Right lobe of liver (tissue), 6 donors: ENCODE measurements at regions not wholly inside any gene's neighbourhood (a gene's known extent, or its start where the extent isn't known, plus 50 kb on each side); places are given as distances from the start of the nearest gene placed in this dataset.

Experiments
- ATAC-seq, 4 donors: fragments of 200-7000 bp; cut with Tn5 transposase; one replicate each; pipeline ENCODE4 v1.9.1; 2020; ENCODE audit warnings: mild to moderate bottlenecking in 4 of 4, moderate library complexity in 4 of 4
- DNase-seq, 3 donors: peaks; one replicate each; pipeline ENCODE4 v3.0.0-alpha.2; 2020
- H3K27ac ChIP-seq, 3 donors: fragments of 200-600 bp; one replicate each; pipeline ENCODE4 v1.8.0; 2022
- H3K27me3 ChIP-seq, 2 donors: fragments of 200-600 bp; one replicate each; pipeline ENCODE4 v1.8.0; 2022
- H3K36me3 ChIP-seq, 4 donors: fragments of 200-600 bp; sonication (generic) in 1 of 4; one replicate each; pipeline versions ENCODE4 v1.5.1 to v1.8.0; 2017 to 2022; ENCODE audit warnings: control low read depth in 1 of 4
- H3K4me1 ChIP-seq, 4 donors: fragments of 200-600 bp; sonication (generic) in 1 of 4; one replicate each; pipeline versions ENCODE4 v1.5.1 to v1.8.0; 2017 to 2022; ENCODE audit warnings: control low read depth in 1 of 4
- H3K4me3 ChIP-seq, 3 donors: fragments of 200-600 bp; one replicate each; pipeline ENCODE4 v1.8.0; 2022
- H3K9me3 ChIP-seq, 4 donors: fragments of 200-600 bp; sonication (generic) in 1 of 4; one replicate each; pipeline versions ENCODE4 v1.5.1 to v1.8.0; 2017 to 2022; ENCODE audit warnings: control low read depth in 1 of 4
- POLR2A ChIP-seq: fragments of 450-650 bp; IDR thresholded peaks from one replicate; pipeline ENCODE4 v1.6.1; 2017; ENCODE audit warnings: antibody characterized with exemption, mild to moderate bottlenecking
- WGBS: methylation state at CpG from one replicate; pipeline ENCODE4 v1.1.6; 2018; ENCODE audit warnings: low coverage, low lambda C conversion rate; ENCODE audit not compliant: insufficient coverage; ENCODE audit errors: missing lambda C conversion rate; 5-methylcytosine and 5-hydroxymethylcytosine counted together
- intact Hi-C, 2 donors: fragments of 100-400 bp; cut with DNase I; formaldehyde crosslinking; loops; one replicate each; pipeline versions ENCODE4 v1.11.2 to v1.14.1; 2022
- TF ChIP-seq, protein P1 (sequence below), 4 donors: fragments of 200-600 bp in 3 of 4; fragments of 450-650 bp in 1 of 4; IDR thresholded peaks; one replicate each; pipeline versions ENCODE4 v1.5.1 to v1.8.0; 2016 to 2022; ENCODE audit warnings: antibody characterized with exemption in 4 of 4, mild to moderate bottlenecking in 2 of 4
- donor health status: DM: no; HTN: yes; CAD: no.
- donor health status: DM: no; HTN: no; CAD: no.
- donor health status: DM: no; HTN: no; CAD: no.
- donor health status: DM: no; HTN: yes; CAD: no.
- donor health status: DM: no; HTN: yes; CAD: no.

DNA sequence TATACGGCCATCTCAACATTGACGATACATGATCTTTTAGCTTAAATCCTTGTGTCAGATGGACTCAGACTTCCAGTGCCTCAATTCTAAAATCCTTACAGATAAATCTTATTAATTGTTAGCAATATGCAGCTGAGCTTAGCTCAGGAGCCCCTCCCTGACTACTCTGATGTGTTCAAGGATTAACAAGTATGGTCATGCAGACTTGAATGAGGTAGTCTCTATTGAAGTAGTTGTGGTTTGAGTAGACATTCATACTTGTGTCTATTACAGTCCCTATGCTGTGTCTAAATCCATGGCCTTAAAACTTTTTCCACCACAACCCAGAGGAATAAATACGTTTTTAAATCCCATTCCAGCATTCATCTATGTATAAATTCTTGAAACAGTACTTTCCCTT lies 119.5 kb downstream of the NUP35 start:
- Histone ChIP-seq H3K4me1 (no peaks in the 10 kb centered on the region), H3K27me3 (no peaks in the 10 kb centered on the region), H3K36me3 (no peaks in the 10 kb centered on the region), H3K9me3 (no peaks in the 10 kb centered on the region), H3K27ac (no peak overlapping the region), H3K4me3 (no peak overlapping the region)
- ATAC-seq, result no peak
- DNase-seq, result no peak
- WGBS, result 75% methylated on average over 3 of the region's 3 CpGs
- TF ChIP-seq, protein P1, sequence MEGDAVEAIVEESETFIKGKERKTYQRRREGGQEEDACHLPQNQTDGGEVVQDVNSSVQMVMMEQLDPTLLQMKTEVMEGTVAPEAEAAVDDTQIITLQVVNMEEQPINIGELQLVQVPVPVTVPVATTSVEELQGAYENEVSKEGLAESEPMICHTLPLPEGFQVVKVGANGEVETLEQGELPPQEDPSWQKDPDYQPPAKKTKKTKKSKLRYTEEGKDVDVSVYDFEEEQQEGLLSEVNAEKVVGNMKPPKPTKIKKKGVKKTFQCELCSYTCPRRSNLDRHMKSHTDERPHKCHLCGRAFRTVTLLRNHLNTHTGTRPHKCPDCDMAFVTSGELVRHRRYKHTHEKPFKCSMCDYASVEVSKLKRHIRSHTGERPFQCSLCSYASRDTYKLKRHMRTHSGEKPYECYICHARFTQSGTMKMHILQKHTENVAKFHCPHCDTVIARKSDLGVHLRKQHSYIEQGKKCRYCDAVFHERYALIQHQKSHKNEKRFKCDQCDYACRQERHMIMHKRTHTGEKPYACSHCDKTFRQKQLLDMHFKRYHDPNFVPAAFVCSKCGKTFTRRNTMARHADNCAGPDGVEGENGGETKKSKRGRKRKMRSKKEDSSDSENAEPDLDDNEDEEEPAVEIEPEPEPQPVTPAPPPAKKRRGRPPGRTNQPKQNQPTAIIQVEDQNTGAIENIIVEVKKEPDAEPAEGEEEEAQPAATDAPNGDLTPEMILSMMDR (IDR thresholded peaks at IDR 0.05), result no peak
- TF ChIP-seq POLR2A, result no peak
- intact Hi-C loops, result no loop called here

DNA sequence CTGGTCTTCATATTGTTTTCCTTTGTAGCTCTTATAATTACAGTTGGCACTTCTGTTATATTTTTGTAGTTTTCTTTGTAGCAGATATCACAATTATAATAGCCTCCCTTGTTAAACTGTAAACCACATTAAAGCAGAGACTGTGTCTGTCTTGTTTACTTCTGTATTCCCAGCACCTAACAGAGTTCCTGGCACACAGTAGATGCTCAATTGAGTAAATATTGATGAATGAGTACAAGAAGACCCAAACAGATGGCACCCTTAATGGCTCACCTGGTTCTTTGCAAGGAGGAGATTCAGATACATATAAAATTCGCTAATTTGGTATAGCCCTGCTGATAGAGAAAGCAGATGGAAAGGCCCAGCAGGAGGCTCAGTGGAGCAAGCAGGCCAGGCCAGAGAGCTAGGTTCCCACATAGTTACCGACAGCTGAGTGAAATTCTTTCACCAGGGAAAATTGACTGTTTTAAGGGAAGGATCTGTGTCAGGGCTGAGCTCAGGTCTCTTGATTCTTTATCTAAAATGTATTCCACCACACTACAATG lies 120.1 kb downstream of the NUP35 start:
- H3K27me3 ChIP-seq, result no peaks in the 10 kb centered on the region
- ATAC-seq (peak; percentile 67 to 95 (median 78)), DNase-seq (no peak)
- H3K4me3 ChIP-seq, result no peak overlapping the region
- H3K9me3 ChIP-seq, result no peaks in the 10 kb centered on the region
- no peaks in the 10 kb centered on the region for H3K36me3 ChIP-seq
- H3K4me1 ChIP-seq, result no peaks in the 10 kb centered on the region
- no peak for TF ChIP-seq POLR2A
- TF ChIP-seq, protein P1 (IDR thresholded peaks at IDR 0.05), result no peak
- intact Hi-C loops, result no loop called here
- WGBS, result 100% methylated on average over 2 of the region's 2 CpGs
- no peak overlapping the region for H3K27ac ChIP-seq

DNA sequence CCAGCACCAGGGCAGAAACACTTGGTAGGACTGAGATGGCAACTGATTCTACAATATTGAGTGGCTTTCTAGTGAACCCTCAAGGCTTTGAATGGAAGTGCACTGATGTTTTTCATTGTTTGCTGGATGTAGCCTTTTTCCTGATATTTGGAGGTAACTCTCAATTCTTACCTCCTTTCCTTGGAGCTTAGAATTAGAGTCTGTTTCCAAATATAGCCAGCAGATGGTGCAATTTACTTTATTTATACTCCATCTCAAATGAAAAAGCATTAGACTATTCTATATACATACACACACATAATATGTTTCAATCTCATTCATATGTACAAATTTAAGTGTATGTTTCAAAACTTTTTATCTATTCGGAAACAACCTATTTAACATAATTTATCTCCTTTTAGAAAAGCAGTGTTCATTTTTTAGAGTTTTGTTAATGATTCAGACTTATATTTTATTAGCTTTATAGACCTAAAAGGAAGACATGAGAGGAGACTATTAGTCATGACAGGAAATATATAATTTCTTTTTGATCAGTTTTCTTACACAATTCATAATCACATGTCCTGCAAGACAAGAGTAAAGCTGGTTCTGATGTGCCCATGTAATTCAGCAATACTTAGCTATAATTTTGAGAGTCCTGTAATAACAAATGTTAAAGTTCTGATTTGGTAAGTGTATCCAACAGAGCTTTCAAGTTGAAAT lies 124.8 kb downstream of the NUP35 start:
- no peaks in the 10 kb centered on the region for H3K4me1 ChIP-seq
- H3K4me3 ChIP-seq, result no peak overlapping the region
- H3K27ac ChIP-seq, result no peak overlapping the region
- TF ChIP-seq, protein P1 (IDR thresholded peaks at IDR 0.05), result peak; percentile 34 to 58 (median 56)
- TF ChIP-seq POLR2A, result no peak
- DNase-seq, result no peak
- ATAC-seq, result peak; percentile 39 to 67 (median 64)
- no peaks in the 10 kb centered on the region for H3K36me3 ChIP-seq
- no peaks in the 10 kb centered on the region for H3K9me3 ChIP-seq
- no peaks in the 10 kb centered on the region for H3K27me3 ChIP-seq
- intact Hi-C loops, result no loop called here
- WGBS, result 0% methylated on average over 1 of the region's 1 CpG

- H3K4me1 ChIP-seq, result no peaks in the 10 kb centered on the region
- ATAC-seq (no peak), DNase-seq (no peak)
- TF ChIP-seq POLR2A, result no peak
- no peaks in the 10 kb centered on the region for H3K9me3 ChIP-seq
- no peak overlapping the region for H3K27ac ChIP-seq
- no peak overlapping the region for H3K4me3 ChIP-seq
- H3K36me3 ChIP-seq, result no peaks in the 10 kb centered on the region
- intact Hi-C loops, result no loop called here
- H3K27me3 ChIP-seq, result no peaks in the 10 kb centered on the region
- WGBS, result 64% methylated on average over 3 of the region's 3 CpGs
These were observed 125.8 kb downstream of the NUP35 start for GRCh38 chr2:183250061-183250460.

DNA sequence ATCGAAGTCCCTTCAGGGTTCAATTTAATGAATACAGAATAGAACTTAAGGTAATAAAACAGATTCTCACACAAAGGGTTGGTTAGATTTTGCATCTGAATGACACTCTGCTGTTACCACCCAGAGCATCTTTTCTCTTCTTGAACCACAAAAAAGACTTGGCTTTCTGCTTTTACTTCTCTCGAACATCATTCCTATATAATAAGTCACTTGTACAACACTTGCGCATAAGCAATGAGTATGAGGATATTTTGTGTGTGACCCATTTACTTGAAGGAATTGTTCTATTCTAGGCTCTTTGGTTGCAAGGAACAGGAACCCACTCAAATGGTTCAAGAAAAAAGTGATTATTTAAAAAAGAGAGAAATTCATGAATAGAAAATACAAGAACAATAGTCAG lies 126.2 kb downstream of the NUP35 start:
- Histone ChIP-seq H3K4me1 (no peaks in the 10 kb centered on the region), H3K27me3 (no peaks in the 10 kb centered on the region), H3K36me3 (no peaks in the 10 kb centered on the region), H3K27ac (no peak overlapping the region), H3K4me3 (no peak overlapping the region), H3K9me3 (no peaks in the 10 kb centered on the region)
- TF ChIP-seq, protein P1 (IDR thresholded peaks at IDR 0.05), result no peak
- TF ChIP-seq POLR2A, result no peak
- ATAC-seq (no peak), DNase-seq (no peak)
- intact Hi-C loops, result no loop called here
- WGBS, result 73% methylated on average over 3 of the region's 3 CpGs
